ENCODE measurements at regions not wholly inside any gene's neighbourhood (a gene's known extent, or its start where the extent isn't known, plus 50 kb on each side); places are given as distances from the start of the nearest gene placed in this dataset.
"Not testable (repeated sequence)": the region's sequence is repeated elsewhere in the genome, so short reads cannot be mapped to it uniquely, and the experiment has no call there.

- no peaks in the 10 kb centered on the region for H3K27me3 Mint-ChIP-seq
These were observed 178.7 kb upstream of the ANKRD28 start for GRCh38 chr3:15976524-15976923.

GRCh38 chr3:15977090-15977489 is 179.3 kb upstream of the ANKRD28 start:
- H3K4me1 Mint-ChIP-seq: no peaks in the 10 kb centered on the region
- no peak for DNase-seq
- no peaks in the 10 kb centered on the region for H3K27me3 Mint-ChIP-seq
- no peak overlapping the region for H3K27ac Mint-ChIP-seq
- no peak overlapping the region for H3K4me3 Mint-ChIP-seq
- intact Hi-C loops (cut with micrococcal nuclease): no loop called here
- H3K9me3 Mint-ChIP-seq: peaks cover 6% of the 10 kb centered on the region
- H3K36me3 Mint-ChIP-seq (ENCODE audit: low read depth): no peaks in the 10 kb centered on the region

More at GRCh38 chr3:15976524-15976923, 178.7 kb upstream of the ANKRD28 start:
- no peak overlapping the region for H3K27ac Mint-ChIP-seq
- peaks cover 6% of the 10 kb centered on the region for H3K9me3 Mint-ChIP-seq
- DNase-seq: no peak
- no peak overlapping the region for H3K4me3 Mint-ChIP-seq
- intact Hi-C loops (cut with micrococcal nuclease): no loop called here
- H3K4me1 Mint-ChIP-seq: no peaks in the 10 kb centered on the region
- H3K36me3 Mint-ChIP-seq (ENCODE audit: low read depth): no peaks in the 10 kb centered on the region

GRCh38 chr3:15977598-15978232 is 179.9 kb upstream of the ANKRD28 start:
- no peaks in the 10 kb centered on the region for H3K36me3 Mint-ChIP-seq (ENCODE audit: low read depth)
- intact Hi-C loops (cut with micrococcal nuclease): no loop called here
- H3K4me3 Mint-ChIP-seq: no peak overlapping the region
- DNase-seq: no peak
- H3K27me3 Mint-ChIP-seq: peaks cover 2% of the 10 kb centered on the region
- H3K27ac Mint-ChIP-seq: no peak overlapping the region
- peaks cover 6% of the 10 kb centered on the region for H3K9me3 Mint-ChIP-seq
- H3K4me1 Mint-ChIP-seq: no peaks in the 10 kb centered on the region

- Mint-ChIP-seq H3K4me1 (no peaks in the 10 kb centered on the region), H3K27me3 (peaks cover 3% of the 10 kb centered on the region), H3K27ac (no peak overlapping the region), H3K9me3 (peaks cover 6% of the 10 kb centered on the region), H3K36me3 (ENCODE audit: low read depth) (no peaks in the 10 kb centered on the region), H3K4me3 (no peak overlapping the region)
- DNase-seq: no peak
- intact Hi-C loops (cut with micrococcal nuclease): no loop called here
These were observed 181.0 kb upstream of the ANKRD28 start for GRCh38 chr3:15978801-15979200.

- Mint-ChIP-seq H3K36me3 (ENCODE audit: low read depth) (no peaks in the 10 kb centered on the region), H3K4me1 (no peaks in the 10 kb centered on the region), H3K9me3 (peaks cover 6% of the 10 kb centered on the region), H3K27ac (no peak overlapping the region), H3K27me3 (peaks cover 4% of the 10 kb centered on the region), H3K4me3 (no peak overlapping the region)
- DNase-seq: no peak
- intact Hi-C loops (cut with micrococcal nuclease): no loop called here
These were observed 181.7 kb upstream of the ANKRD28 start for GRCh38 chr3:15979495-15979894.

GRCh38 chr3:15979900-15980299 is 182.1 kb upstream of the ANKRD28 start:
- no peak for DNase-seq
- intact Hi-C loops (cut with micrococcal nuclease): no loop called here
- Mint-ChIP-seq H3K27me3 (peaks cover 4% of the 10 kb centered on the region), H3K4me3 (no peak overlapping the region), H3K4me1 (no peaks in the 10 kb centered on the region), H3K9me3 (peaks cover 6% of the 10 kb centered on the region), H3K36me3 (ENCODE audit: low read depth) (no peaks in the 10 kb centered on the region), H3K27ac (no peak overlapping the region)

GRCh38 chr3:15982243-15982642 is 184.5 kb upstream of the ANKRD28 start:
- no peak for DNase-seq
- Mint-ChIP-seq H3K27ac (no peak overlapping the region), H3K9me3 (peaks cover 10% of the 10 kb centered on the region), H3K4me3 (no peak overlapping the region), H3K36me3 (ENCODE audit: low read depth) (no peaks in the 10 kb centered on the region), H3K27me3 (peaks cover 6% of the 10 kb centered on the region), H3K4me1 (no peaks in the 10 kb centered on the region)
- intact Hi-C loops (cut with micrococcal nuclease): no loop called here

- no peaks in the 10 kb centered on the region for H3K36me3 Mint-ChIP-seq (ENCODE audit: low read depth)
- intact Hi-C loops (cut with micrococcal nuclease): no loop called here
These were observed 185.0 kb upstream of the ANKRD28 start for GRCh38 chr3:15982667-15983196.

GRCh38 chr3:15983232-15983631 is 185.5 kb upstream of the ANKRD28 start:
- Mint-ChIP-seq H3K27ac (no peak overlapping the region), H3K36me3 (ENCODE audit: low read depth) (no peaks in the 10 kb centered on the region), H3K4me1 (no peaks in the 10 kb centered on the region), H3K27me3 (peaks cover 6% of the 10 kb centered on the region), H3K4me3 (no peak overlapping the region), H3K9me3 (peaks cover 13% of the 10 kb centered on the region)
- intact Hi-C loops (cut with micrococcal nuclease): no loop called here
- DNase-seq: no peak

More at GRCh38 chr3:15982667-15983196, 185.0 kb upstream of the ANKRD28 start:
- no peaks in the 10 kb centered on the region for H3K4me1 Mint-ChIP-seq
- no peak overlapping the region for H3K27ac Mint-ChIP-seq
- H3K27me3 Mint-ChIP-seq: peaks cover 6% of the 10 kb centered on the region
- no peak for DNase-seq
- no peak overlapping the region for H3K4me3 Mint-ChIP-seq
- H3K9me3 Mint-ChIP-seq: peaks cover 13% of the 10 kb centered on the region

- intact Hi-C loops (cut with micrococcal nuclease): no loop called here
- Mint-ChIP-seq H3K4me3 (no peak overlapping the region), H3K27ac (no peak overlapping the region), H3K9me3 (peaks cover 17% of the 10 kb centered on the region), H3K36me3 (ENCODE audit: low read depth) (no peaks in the 10 kb centered on the region), H3K4me1 (no peaks in the 10 kb centered on the region), H3K27me3 (peaks cover 6% of the 10 kb centered on the region)
- DNase-seq: no peak
These were observed 185.9 kb upstream of the ANKRD28 start for GRCh38 chr3:15983693-15984092.

GRCh38 chr3:15989419-15989818 is 185.1 kb upstream of the GALNT15 start:
- intact Hi-C loops (cut with micrococcal nuclease): no loop called here
- DNase-seq: no peak
- H3K27ac Mint-ChIP-seq: no peak overlapping the region
- H3K4me3 Mint-ChIP-seq: no peak overlapping the region
- H3K4me1 Mint-ChIP-seq: no peaks in the 10 kb centered on the region
- H3K36me3 Mint-ChIP-seq (ENCODE audit: low read depth): no peaks in the 10 kb centered on the region
- peaks cover 7% of the 10 kb centered on the region for H3K27me3 Mint-ChIP-seq
- peaks cover 19% of the 10 kb centered on the region for H3K9me3 Mint-ChIP-seq

GRCh38 chr3:15993660-15994059 is 180.8 kb upstream of the GALNT15 start:
- H3K27me3 Mint-ChIP-seq; H3K4me3 Mint-ChIP-seq; H3K4me1 Mint-ChIP-seq; intact Hi-C loops (cut with micrococcal nuclease); H3K36me3 Mint-ChIP-seq (ENCODE audit: low read depth); H3K9me3 Mint-ChIP-seq; DNase-seq; H3K27ac Mint-ChIP-seq: not testable (repeated sequence)

- not testable (repeated sequence) for H3K4me3 Mint-ChIP-seq; H3K36me3 Mint-ChIP-seq (ENCODE audit: low read depth); H3K9me3 Mint-ChIP-seq
These were observed 178.0 kb upstream of the GALNT15 start for GRCh38 chr3:15996496-15996895.

GRCh38 chr3:15997274-15997943 is 177.1 kb upstream of the GALNT15 start:
- Mint-ChIP-seq H3K4me1 (peaks cover 6% of the 10 kb centered on the region), H3K9me3 (peaks cover 8% of the 10 kb centered on the region), H3K36me3 (ENCODE audit: low read depth) (no peaks in the 10 kb centered on the region), H3K27me3 (peaks cover 4% of the 10 kb centered on the region), H3K27ac (no peak overlapping the region), H3K4me3 (no peak overlapping the region)
- intact Hi-C loops (cut with micrococcal nuclease): no loop called here
- DNase-seq: no peak

More at GRCh38 chr3:15996496-15996895, 178.0 kb upstream of the GALNT15 start:
- H3K27ac Mint-ChIP-seq; intact Hi-C loops (cut with micrococcal nuclease); H3K4me1 Mint-ChIP-seq; H3K27me3 Mint-ChIP-seq; DNase-seq: not testable (repeated sequence)

Data from activated CD4-positive, alpha-beta T cell treated with anti-CD3 and anti-CD28 coated beads, Interleukin-2, amount 10 ng/mL, durations not matched to agents 24 days and 14 days (primary cell).